ENCODE measurements at regions not wholly inside any gene's neighbourhood (a gene's known extent, or its start where the extent isn't known, plus 50 kb on each side); places are given as distances from the start of the nearest gene placed in this dataset.

DNA sequence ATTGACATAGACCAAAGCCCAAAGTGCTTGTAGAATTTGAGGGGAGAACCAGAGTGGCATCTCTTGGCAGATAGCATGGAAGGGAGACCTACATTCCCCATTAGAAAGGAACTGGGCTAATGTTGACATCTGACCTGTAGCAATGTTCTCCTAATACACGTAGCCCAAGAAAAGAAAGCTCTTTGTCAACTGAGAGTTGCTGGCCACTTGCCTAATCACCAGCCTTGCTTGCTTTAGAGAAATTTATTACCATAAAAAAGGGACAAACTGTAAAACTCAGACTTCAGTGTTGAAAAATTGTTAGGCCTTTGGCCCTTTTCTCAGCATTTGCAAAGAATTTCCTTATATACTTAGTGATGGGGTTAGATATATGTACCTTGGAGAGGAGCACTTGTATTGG, 777.5 kb downstream of the MAFB start:
- no peak for DNase-seq (ENCODE audit: low spot score)

DNA sequence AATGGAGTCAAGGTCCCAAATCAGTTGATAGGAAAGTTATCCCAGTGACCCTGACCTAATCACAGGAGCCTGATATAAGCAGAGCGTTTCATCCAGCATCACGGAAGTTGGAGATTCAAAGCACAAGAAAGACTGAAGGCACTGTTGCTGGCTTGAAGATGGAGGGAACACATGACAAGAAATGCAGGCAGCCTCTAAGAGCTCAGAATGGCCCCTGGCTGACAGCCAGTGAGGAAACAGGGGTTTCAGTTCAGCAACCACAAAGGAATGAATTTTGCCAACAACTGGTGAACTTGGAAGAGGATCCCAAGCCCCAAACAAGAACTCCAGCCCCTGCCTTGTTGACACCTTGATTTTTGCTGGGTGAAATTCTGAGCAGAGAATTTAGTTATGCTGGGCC, 778.5 kb downstream of the MAFB start:
- DNase-seq (ENCODE audit: low spot score): peak; percentile 68

DNA sequence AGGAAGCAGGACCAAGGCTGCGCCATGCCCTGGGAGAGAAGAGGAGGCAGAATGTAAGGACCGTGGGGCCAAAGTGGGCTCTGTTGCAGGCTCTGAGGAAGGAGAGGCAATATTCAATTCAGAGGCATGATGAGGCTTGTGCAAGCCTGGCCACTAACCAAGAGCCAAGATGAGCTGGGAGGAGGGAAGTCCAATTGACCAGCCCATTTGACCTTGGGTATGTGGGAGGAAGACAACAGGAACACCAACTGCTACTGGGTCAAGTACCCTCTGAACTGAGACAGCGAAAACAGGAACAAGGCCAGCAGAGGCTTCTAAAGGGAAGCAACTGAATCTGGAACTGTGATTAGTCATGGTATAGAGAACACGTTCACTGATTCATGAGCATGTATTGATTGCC, 779.6 kb downstream of the MAFB start:
- peak; percentile 81 for DNase-seq (ENCODE audit: low spot score)

DNA sequence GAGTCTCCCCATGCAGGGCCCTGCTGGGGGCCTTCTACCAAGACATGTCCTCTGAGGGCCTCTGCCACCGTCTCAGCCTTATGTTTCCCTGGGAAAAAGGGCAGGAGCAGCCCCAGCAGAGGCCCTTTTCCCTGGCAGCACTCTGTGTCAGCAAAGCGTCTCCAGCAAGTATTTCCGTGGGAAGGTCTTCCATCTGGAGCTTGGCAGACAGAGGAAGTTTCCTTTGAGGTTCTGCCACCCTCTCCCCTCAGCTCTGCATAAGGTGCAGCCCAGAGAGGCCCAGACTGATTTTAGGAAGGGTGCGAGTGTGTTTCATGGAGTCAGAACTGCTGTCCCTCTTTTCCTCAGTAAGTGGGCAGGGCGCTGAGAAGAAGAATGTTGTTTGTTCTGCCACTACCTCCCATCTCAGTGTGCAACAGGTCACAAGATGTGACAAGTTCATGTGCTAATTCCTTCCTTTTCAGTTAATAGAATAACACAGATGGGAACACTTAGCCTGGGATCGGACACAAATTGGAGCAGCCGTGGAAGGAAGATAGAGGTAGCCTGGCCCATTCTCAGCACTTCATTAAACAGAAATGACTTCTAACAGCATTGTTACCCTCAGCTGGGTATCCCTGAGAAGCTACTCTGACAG, 784.4 kb downstream of the MAFB start:
- peak; percentile 20 for DNase-seq (ENCODE audit: low spot score)

DNA sequence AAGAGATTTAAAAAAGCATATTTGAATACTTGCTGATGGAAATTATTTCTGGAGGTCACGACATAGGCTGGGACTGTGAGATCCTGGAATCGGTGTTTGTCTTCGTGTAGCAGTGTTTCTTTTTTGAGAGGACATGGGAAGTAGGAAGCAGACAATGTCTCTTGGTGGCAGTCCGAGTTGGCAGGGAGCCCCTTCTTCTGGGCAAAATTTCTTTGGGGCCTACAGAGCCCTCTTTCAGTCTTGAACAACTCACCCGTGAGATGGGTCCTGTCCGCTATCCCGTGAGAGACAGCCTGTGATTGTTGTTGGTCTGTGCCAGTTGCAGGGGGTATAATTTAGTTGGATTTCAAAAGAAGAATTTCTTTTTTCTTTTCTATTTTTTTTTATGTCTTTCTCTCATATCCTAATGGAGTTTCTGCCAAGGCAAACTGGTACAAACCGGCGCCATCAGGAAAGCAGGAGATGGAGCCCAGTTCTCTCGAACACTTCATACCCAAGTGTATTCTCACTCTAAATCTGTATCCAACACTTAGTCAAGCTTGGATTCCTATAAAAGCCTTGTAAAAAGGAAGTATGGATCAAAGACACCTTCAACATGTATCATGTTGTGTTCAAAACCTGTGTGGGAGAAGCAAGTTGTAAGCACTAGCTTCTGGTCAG, 785.1 kb downstream of the MAFB start:
- peak; percentile 51 for DNase-seq (ENCODE audit: low spot score)

GRCh38 chr20:39899881-39900280, 789.2 kb downstream of the MAFB start:
- no peak for DNase-seq (ENCODE audit: low spot score)

DNA sequence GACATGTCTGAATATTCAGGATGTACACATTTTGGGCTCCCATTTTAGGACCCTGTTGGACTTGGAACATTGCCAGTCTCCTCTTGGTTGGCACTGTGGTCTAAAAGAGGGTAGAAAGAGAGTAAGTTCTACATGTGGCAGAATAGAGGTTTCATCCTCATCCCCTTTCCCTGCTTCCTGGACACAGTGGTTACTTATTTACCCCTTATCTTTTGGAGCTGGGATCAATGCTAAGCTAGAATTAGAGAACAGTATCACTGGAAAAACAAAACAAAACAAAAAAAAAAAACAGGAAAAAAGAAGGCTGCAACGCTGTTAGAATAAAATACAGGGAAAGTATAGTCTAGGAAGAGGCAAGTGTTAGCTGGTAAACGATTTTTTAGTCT, 790.6 kb downstream of the MAFB start:
- no peak for DNase-seq (ENCODE audit: low spot score)

DNA sequence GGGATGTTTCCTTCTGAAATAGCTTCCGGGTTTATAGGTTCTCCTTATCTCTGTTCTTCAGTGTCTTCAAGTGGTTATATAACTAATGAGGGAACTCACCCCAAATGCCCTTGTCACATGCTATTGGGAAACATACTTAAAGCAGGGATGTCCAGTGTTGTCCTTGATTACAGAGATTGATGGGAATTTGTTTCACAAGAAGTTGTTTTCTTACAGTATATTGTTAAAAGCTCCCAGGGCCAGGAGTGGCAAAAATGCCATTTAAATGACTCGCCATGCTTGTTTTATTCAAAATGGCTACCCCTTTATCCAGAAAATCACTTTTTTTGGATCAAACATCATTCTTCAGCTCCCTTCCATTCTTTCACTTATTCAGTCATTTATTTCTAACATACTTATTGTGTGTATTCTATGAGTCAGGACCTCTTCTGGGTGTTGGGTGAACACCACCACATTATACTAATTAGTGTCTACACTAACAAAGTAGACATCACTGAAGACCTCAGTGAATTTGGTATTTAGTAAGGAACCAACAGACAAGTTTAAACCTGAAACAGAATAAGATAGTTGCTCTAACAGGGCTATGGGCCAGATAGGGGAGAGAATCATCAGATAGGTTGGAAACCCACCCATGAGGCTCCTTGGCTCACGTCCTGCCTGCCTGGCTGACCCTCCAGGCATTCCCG, 791.1 kb downstream of the MAFB start:
- no peak for DNase-seq (ENCODE audit: low spot score)

GRCh38 chr20:39897058-39897457, 792.0 kb downstream of the MAFB start:
- no peak for DNase-seq (ENCODE audit: low spot score)

DNA sequence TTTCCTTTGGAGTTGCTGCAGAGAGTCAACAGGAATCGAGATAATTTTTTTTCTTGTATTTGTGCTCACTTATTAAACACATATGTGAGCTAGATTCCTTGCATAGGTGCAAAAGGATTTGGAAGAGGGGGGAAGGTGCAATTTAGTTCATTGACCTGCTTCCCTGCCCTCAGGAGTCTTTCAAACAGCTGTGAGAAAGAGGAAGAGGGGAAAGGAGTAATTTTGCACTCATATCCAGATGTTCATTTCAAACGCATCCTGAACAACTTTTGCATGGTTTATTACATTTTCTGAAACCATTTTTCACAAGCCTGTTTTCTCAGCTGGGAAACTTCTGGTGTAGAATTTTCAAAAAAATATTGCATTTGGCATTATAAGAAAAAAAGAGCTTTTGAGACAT, 795.0 kb downstream of the MAFB start:
- DNase-seq (ENCODE audit: low spot score): no peak

DNA sequence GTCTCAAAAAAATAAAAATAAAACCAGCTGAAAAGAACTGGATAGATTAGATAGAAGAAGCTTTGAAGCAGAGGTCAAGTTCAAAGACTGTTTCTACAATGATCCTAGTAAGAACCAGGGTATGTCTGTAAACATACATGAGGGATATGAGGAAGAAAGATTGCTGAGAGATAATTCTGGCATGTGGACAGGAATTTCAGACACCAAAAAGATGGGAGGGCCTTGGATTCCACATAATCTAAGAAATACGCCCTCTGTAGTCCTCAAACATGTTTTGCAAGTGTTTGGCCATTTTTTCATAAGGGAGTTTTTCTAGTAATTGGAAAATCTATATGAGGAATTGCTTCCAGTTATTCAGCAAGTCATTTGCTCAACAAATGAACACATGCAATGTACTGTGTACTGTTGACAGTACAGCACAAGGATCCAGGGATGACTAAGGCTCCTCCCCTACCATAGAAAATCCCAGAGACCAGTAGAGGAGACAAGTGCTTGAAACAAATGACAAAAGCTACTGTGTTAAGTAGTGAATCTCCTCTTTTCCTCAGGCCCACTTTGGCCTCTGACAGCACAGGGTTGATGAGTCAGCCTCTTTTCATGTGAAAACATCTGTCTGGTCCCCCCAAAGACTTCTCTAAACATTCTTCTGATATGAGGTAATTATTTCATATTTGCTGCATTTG, 795.9 kb downstream of the MAFB start:
- no peak for DNase-seq (ENCODE audit: low spot score)

DNA sequence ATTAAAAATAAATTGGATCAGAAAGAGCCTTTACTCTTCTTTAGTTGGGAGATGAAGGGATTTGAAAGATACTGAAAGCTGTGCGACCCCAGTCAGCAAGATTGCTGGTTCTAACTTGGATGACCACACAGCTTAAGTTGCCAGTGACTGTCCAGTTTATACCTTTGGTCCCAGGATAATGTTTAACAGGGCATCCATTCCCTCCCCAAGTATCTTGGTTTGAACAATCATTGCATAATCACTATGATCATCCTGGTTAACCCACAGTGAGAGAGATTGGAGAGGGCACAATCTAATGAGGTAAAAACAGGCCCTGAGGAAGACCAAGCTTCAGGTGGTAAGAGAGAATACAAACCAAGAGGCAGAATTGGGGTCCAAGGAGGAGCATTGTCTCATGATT, 798.3 kb downstream of the MAFB start:
- no peak for DNase-seq (ENCODE audit: low spot score)

DNA sequence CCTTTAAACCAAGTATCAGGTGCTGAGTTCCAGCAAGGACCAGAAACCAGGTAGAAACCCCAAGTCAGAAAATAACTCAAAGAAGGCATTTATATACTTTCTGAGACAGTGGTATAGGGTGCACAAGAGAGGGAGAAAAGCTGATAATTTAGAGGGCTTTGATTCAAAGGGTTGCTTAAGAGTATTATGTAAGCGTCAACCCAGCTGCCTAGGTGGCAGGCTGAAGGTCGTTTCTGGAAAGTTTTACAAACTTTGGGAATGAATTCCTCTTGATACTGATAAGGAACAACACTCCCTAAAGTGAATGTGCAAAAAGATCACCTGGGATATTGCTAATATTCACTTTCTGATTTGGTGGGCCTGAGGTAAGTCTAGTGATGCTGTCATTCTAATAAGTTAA, 800.7 kb downstream of the MAFB start:
- no peak for DNase-seq (ENCODE audit: low spot score)

- peak; percentile 64 for DNase-seq (ENCODE audit: low spot score)
Measured at GRCh38 chr20:39886650-39887190, 802.3 kb downstream of the MAFB start.

DNA sequence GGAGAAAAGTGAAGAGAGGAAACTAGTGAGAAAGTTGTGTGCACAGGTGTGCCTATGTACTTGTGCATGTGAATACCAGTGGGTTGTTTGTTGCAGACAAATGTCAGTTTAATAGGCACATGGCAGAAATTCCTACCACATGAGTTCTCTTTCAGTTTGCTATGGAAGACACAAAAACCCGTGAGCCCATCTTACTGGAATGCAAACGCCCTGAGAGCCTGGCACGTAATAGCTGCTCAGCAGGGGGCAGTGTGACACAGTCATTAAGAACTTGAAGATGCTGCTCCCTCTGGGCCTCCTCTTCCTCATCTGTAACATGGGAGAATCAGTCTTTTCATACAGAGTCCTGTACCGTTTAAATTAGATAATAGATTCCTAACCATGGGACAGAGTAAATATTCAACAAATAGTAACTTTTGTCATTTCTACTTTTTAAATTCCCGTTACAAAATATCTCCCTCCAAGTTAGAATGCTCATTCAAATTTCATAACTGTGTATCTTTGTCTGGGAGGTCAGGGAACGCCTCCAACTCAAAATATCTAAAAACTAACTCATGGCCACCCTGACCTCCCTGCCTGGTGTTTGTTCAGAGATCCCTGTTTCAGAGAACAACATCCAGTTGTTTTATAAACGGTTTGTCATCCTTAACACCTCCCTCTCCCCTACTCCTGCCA, 802.9 kb downstream of the MAFB start:
- DNase-seq (ENCODE audit: low spot score): peak; percentile 69

DNA sequence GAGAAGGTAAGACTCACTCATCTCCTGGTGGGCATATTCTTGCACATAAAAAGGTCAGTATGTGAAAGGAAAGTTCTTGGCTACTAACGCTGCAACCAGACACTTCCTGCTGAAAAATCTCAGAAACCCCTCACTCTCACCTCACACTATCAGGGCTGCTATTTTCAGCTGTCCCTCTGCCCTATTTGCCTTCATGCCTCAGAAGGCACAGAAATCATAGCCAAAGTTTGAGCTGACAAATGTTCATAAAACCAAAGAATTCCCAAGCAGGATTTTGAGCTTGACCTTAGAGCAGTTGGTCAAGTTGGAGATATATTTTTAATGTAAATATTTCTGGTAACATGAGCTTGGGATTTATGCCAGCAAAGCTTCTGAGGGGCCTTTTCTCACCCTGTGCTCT, 806.2 kb downstream of the MAFB start:
- DNase-seq (ENCODE audit: low spot score): no peak

GRCh38 chr20:39880890-39881289, 808.1 kb downstream of the MAFB start:
- no peak for DNase-seq (ENCODE audit: low spot score)

GRCh38 chr20:39879296-39879695, 809.7 kb downstream of the MAFB start:
- DNase-seq (ENCODE audit: low spot score): no peak

- no peak for DNase-seq (ENCODE audit: low spot score)
Measured at GRCh38 chr20:39878809-39879208, 810.2 kb downstream of the MAFB start.

GRCh38 chr20:39878320-39878719, 810.7 kb downstream of the MAFB start:
- DNase-seq (ENCODE audit: low spot score): no peak

- no peak for DNase-seq (ENCODE audit: low spot score)
Measured at GRCh38 chr20:39877788-39878187, 811.2 kb downstream of the MAFB start.

- no peak for DNase-seq (ENCODE audit: low spot score)
Measured at GRCh38 chr20:39876976-39877635, 811.9 kb downstream of the MAFB start.

All from Ammon's horn (tissue), 1 donor.